CD4-positive, alpha-beta T cell treated with Interleukin-12 subunit alpha and Interleukin-12 subunit beta, for 1 hour (primary cell): ENCODE measurements at regions not wholly inside any gene's neighbourhood (a gene's known extent, or its start where the extent isn't known, plus 50 kb on each side); places are given as distances from the start of the nearest gene placed in this dataset.

Experiments
- DNase-seq: peaks from one replicate; pipeline ENCODE4 v3.0.0-alpha.2; 2020

DNA sequence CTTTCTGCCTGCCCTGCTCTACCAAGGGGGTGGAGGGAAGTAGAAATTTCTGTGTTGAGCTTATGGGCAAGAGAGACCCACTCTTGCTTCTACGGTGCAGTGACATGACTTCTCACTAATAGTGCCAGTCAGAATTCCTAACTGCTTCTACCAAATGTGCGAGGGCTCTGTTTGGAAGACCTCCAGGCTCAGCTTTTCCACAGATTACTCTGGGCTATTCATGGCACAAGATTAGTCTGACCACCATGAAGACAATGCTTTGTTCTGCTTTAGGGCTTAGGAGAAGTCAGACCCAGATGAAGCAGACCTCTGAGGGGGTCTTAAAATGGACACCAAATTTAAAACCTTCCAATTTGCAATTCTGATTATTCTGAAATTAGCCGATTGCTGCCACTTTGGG is 195.9 kb upstream of the TBC1D5 start:
- DNase-seq = no peak

- DNase-seq = no peak
Observed at GRCh38 chr3:17936736-17937480, 194.5 kb upstream of the TBC1D5 start.

DNA sequence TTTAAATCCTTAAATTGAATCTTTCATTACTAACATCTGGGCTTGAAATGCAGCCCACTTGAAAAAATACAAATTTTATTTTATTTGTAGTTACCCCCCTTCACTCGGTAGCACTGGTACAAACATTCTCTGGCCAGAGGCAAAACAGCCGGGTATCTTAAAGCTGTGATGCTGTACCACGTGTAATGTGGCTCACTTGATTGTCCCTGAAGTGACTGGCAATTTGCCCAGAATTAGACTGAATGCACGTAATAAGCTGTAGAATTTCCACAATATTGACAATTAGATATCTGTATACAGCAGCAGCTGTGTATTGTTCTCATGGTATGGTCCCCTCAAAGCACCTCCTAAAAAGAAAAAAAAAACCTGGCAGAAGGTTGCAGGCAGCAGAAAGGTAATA is 192.8 kb upstream of the TBC1D5 start:
- DNase-seq = no peak

GRCh38 chr3:17932136-17932771 is 189.8 kb upstream of the TBC1D5 start:
- no peak for DNase-seq

GRCh38 chr3:17931131-17931530 is 188.7 kb upstream of the TBC1D5 start:
- no peak for DNase-seq

GRCh38 chr3:17928502-17929145 is 186.2 kb upstream of the TBC1D5 start:
- DNase-seq = no peak

DNA sequence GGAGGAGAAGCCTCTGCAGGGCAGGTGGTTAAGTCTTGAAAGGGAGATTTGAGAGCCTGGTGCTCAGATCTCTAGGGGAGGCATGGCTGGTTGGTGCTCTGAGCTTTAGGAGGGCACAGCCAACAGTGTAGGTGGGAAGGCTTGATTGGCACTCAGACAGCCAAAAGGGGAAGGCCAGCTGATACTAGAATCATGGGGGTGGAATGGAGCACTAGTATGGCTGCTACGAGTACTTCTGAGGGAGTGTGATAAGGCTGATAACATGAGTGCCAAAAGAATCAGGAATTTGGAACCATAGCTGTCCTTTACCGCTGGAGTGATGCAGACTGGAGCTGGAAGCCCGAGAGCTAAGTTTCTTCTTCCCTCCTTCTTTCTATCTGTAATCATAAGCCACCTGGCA is 184.6 kb upstream of the TBC1D5 start:
- no peak for DNase-seq

GRCh38 chr3:17915341-17915740 is 172.9 kb upstream of the TBC1D5 start:
- DNase-seq = no peak

- DNase-seq = no peak
Observed at GRCh38 chr3:17913359-17913758, 170.9 kb upstream of the TBC1D5 start.

- DNase-seq = no peak
Observed at GRCh38 chr3:17911986-17912760, 169.7 kb upstream of the TBC1D5 start.

GRCh38 chr3:17910922-17911321 is 168.5 kb upstream of the TBC1D5 start:
- DNase-seq = no peak

DNA sequence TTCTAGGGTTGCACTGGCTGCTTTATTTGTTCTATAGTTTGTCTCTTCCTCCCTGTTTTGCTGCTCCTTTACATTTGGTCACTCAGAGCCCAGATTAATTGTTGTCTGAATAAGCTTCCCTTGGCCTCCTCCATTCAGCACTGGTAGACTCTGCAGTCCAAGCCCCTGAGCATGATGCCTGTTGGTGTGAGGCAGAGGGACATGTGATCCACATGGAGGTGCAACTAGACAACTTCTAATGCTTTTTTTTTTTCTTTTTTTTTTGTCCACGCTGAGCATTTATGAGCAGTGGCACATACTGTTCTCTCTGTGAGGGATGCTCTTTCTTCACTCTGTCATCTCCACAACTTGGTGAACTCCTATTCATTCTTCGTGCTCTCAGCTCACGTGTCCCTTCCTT is 167.3 kb upstream of the TBC1D5 start:
- no peak for DNase-seq

GRCh38 chr3:17908399-17909191 is 166.2 kb upstream of the TBC1D5 start:
- DNase-seq = no peak

DNA sequence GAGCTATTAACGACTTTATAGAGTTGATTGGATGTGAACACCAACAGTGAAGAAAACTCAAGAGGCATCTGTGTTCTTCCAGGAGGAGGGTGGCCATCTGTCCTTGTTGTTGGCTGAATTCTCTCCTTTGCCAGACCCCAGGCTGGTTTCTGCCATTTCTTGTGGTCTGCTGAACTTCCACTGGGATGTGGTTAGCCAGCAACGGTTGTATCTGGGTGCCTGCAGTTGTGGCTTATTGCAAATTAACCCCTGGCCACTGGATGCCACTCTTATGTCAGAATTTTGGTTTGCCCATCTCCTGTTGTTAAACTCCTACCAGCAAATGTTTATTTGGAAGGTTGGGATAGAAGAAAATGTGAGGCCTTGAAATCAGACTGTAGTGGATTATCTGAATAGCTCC is 163.6 kb upstream of the TBC1D5 start:
- no peak for DNase-seq

DNA sequence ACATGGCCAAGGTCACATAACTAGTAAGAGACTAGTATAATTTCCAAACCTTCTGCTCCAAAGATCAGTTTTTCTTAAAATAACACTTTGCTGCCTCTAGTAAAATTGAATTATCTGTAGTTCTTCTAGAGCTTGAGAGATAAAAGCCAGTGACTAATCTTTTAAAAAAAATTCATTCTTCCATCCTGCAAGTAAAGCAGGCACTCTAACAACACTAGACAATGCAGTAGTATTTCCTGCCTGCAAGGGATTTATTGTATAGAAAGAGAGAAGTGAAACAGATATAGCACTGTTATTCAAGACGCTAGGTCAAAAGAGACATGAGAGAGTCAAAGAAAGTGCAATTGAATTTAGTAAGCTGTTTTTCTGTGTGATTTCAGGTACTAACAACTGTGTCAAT is 159.5 kb upstream of the TBC1D5 start:
- no peak for DNase-seq

- peak; percentile 7 for DNase-seq
Observed at GRCh38 chr3:17894434-17895060, 152.1 kb upstream of the TBC1D5 start.

DNA sequence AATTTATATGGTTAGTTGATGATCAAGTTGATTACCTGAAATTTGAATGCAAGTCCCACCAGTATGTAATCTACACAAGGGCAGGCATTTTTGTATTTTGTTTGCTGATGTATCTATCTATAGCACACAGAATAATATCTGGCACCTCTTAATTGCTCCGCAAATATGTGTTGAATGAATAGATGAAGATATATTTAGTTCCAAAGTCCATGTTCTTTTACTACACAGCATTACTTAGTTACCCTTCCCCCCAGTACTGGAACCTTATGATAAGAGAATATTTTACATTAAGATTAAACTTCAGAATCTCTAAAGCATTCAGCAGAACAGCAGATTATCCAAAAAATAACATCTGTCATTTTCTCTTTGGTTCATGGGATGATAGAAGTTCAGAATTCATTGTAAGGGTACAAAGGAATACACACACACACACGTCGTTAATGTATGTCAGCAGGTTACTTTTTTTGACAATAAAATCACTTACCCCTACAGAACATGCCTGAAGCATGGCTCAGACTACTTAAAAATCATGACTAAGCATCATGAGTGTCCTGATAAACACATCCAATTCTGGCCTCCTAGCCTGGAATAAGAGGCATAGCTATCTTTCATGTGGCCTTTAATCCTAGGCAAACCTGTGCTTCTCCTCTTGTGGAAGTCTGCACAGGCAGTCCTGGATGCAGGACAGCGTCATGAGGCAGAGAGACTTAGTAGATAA is 148.9 kb upstream of the TBC1D5 start:
- no peak for DNase-seq

GRCh38 chr3:17885986-17886385 is 143.6 kb upstream of the TBC1D5 start:
- no peak for DNase-seq

GRCh38 chr3:17882981-17883380 is 140.6 kb upstream of the TBC1D5 start:
- no peak for DNase-seq

GRCh38 chr3:17877299-17877698 is 134.9 kb upstream of the TBC1D5 start:
- no peak for DNase-seq

DNA sequence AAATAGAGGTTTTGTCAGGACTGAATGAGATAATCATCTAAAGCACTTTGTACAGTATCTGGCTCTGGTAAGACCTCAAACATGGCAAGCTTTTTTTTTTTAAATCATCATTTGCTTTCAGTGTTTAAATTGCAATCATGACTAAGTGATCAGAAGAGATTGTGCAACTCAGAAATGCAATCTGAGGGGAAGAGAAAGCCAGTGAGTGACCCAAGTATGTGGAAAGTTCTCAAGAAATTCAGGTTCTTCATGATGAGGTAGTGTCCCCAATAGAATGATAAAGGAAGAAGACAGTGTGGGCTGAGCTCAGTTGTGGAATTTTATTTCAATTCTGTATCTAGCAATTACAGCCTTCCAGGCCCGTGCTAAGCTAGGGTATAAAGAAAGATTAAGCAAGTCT is 132.2 kb upstream of the TBC1D5 start:
- DNase-seq = no peak

DNA sequence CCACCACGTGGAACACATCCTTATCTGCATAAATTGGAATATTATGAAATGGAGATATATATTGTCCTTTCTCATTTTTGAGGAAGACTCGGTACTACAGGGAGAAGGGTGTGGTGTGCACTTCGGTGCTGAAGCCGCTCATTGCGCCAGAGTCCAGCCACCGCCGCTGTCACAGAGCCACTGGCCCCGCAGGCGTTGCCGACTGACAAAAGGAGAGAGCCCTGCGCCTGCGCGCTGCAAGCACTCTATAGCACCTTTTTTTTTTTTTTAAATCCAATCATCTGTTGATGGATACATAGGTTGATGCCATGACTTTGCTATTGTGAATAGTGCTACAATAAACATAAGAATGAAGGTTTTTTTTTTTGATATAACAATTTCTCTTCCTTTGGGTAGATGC is 130.0 kb upstream of the TBC1D5 start:
- no peak for DNase-seq
